ENCODE measurements at regions not wholly inside any gene's neighbourhood (a gene's known extent, or its start where the extent isn't known, plus 50 kb on each side); places are given as distances from the start of the nearest gene placed in this dataset.

- Mint-ChIP-seq H3K9me3 (ENCODE audit: unreplicated experiment) (no peaks in the 10 kb centered on the region), H3K4me3 (ENCODE audit: unreplicated experiment) (no peak overlapping the region), H3K27ac (ENCODE audit: unreplicated experiment) (no peak overlapping the region), H3K27me3 (ENCODE audit: unreplicated experiment) (peaks cover 3% of the 10 kb centered on the region), H3K36me3 (ENCODE audit: unreplicated experiment) (no peaks in the 10 kb centered on the region), H3K4me1 (ENCODE audit: low read depth, unreplicated experiment) (peaks cover 8% of the 10 kb centered on the region)
- TF ChIP-seq CTCF (IDR thresholded peaks at IDR 0.05; ENCODE audit: partially characterized antibody, unreplicated experiment), result no peak
- DNase-seq, result no peak
These were observed 103.4 kb downstream of the FAM204A start for GRCh38 chr10:118238573-118239235.

- DNase-seq, result no peak
- Mint-ChIP-seq H3K27me3 (ENCODE audit: unreplicated experiment) (peaks cover 3% of the 10 kb centered on the region), H3K36me3 (ENCODE audit: unreplicated experiment) (no peaks in the 10 kb centered on the region), H3K4me3 (ENCODE audit: unreplicated experiment) (no peak overlapping the region), H3K27ac (ENCODE audit: unreplicated experiment) (peak overlapping the region; percentile 9), H3K9me3 (ENCODE audit: unreplicated experiment) (no peaks in the 10 kb centered on the region), H3K4me1 (ENCODE audit: low read depth, unreplicated experiment) (peaks cover 8% of the 10 kb centered on the region)
- no peak for TF ChIP-seq CTCF (IDR thresholded peaks at IDR 0.05; ENCODE audit: partially characterized antibody, unreplicated experiment)
These were observed 104.2 kb downstream of the FAM204A start for GRCh38 chr10:118237930-118238329.

- no peak for TF ChIP-seq CTCF (IDR thresholded peaks at IDR 0.05; ENCODE audit: partially characterized antibody, unreplicated experiment)
- no peak for DNase-seq
- Mint-ChIP-seq H3K4me3 (ENCODE audit: unreplicated experiment) (no peak overlapping the region), H3K36me3 (ENCODE audit: unreplicated experiment) (no peaks in the 10 kb centered on the region), H3K27ac (ENCODE audit: unreplicated experiment) (no peak overlapping the region), H3K27me3 (ENCODE audit: unreplicated experiment) (peaks cover 4% of the 10 kb centered on the region), H3K4me1 (ENCODE audit: low read depth, unreplicated experiment) (peaks cover 8% of the 10 kb centered on the region), H3K9me3 (ENCODE audit: unreplicated experiment) (no peaks in the 10 kb centered on the region)
These were observed 107.4 kb downstream of the FAM204A start for GRCh38 chr10:118234683-118235082.

GRCh38 chr10:118220346-118220850 is 121.7 kb downstream of the FAM204A start:
- peaks cover 9% of the 10 kb centered on the region for H3K4me1 Mint-ChIP-seq (ENCODE audit: low read depth, unreplicated experiment)
- TF ChIP-seq CTCF (IDR thresholded peaks at IDR 0.05; ENCODE audit: partially characterized antibody, unreplicated experiment), result no peak
- no peak for DNase-seq
- no peak overlapping the region for H3K4me3 Mint-ChIP-seq (ENCODE audit: unreplicated experiment)
- H3K27me3 Mint-ChIP-seq (ENCODE audit: unreplicated experiment), result no peaks in the 10 kb centered on the region
- no peak overlapping the region for H3K27ac Mint-ChIP-seq (ENCODE audit: unreplicated experiment)
- H3K9me3 Mint-ChIP-seq (ENCODE audit: unreplicated experiment), result no peaks in the 10 kb centered on the region
- H3K36me3 Mint-ChIP-seq (ENCODE audit: unreplicated experiment), result no peaks in the 10 kb centered on the region

- H3K27me3 Mint-ChIP-seq (ENCODE audit: unreplicated experiment), result no peaks in the 10 kb centered on the region
- H3K36me3 Mint-ChIP-seq (ENCODE audit: unreplicated experiment), result no peaks in the 10 kb centered on the region
- DNase-seq, result no peak
- no peak overlapping the region for H3K4me3 Mint-ChIP-seq (ENCODE audit: unreplicated experiment)
- no peak overlapping the region for H3K27ac Mint-ChIP-seq (ENCODE audit: unreplicated experiment)
- no peak for TF ChIP-seq CTCF (IDR thresholded peaks at IDR 0.05; ENCODE audit: partially characterized antibody, unreplicated experiment)
- no peaks in the 10 kb centered on the region for H3K9me3 Mint-ChIP-seq (ENCODE audit: unreplicated experiment)
- H3K4me1 Mint-ChIP-seq (ENCODE audit: low read depth, unreplicated experiment), result peaks cover 9% of the 10 kb centered on the region
These were observed 123.6 kb downstream of the FAM204A start for GRCh38 chr10:118218562-118218961.

Data from glutamatergic neuron (in vitro differentiated cells).